Nephron progenitor cell (in vitro differentiated cells): ENCODE measurements at regions not wholly inside any gene's neighbourhood (a gene's known extent, or its start where the extent isn't known, plus 50 kb on each side); places are given as distances from the start of the nearest gene placed in this dataset.

ENCODE experiments used
- DNase-seq: peaks from one replicate; pipeline ENCODE4 v3.0.0; 2021
- H3K27ac Mint-ChIP-seq: 2 replicates; pipeline ENCODE4 v1.8.0; 2021; ENCODE audit warnings: mild to moderate bottlenecking, moderate library complexity, mixed read lengths
- H3K27me3 Mint-ChIP-seq: 2 replicates; pipeline ENCODE4 v1.8.0; 2021; ENCODE audit warnings: mild to moderate bottlenecking, low read depth, mixed read lengths; ENCODE audit not compliant: poor library complexity
- H3K36me3 Mint-ChIP-seq: 2 replicates; pipeline ENCODE4 v1.8.0; 2021; ENCODE audit warnings: low read depth, mixed read lengths
- H3K4me1 Mint-ChIP-seq: 2 replicates; pipeline ENCODE4 v1.8.0; 2021; ENCODE audit warnings: mixed read lengths
- H3K4me3 Mint-ChIP-seq: 2 replicates; pipeline ENCODE4 v1.8.0; 2021; ENCODE audit warnings: mild to moderate bottlenecking, moderate library complexity, mixed read lengths
- H3K9me3 Mint-ChIP-seq: 2 replicates; pipeline ENCODE4 v1.8.0; 2021; ENCODE audit warnings: mild to moderate bottlenecking, moderate library complexity, mixed read lengths
- CTCF ChIP-seq: fragments of 200-600 bp; sonication (generic); IDR thresholded peaks from 2 replicates; pipeline ENCODE4 v1.5.0; 2021; ENCODE audit warnings: antibody characterized with exemption

- Mint-ChIP-seq H3K36me3 (no peaks in the 10 kb centered on the region), H3K27ac (no peak overlapping the region), H3K4me1 (no peaks in the 10 kb centered on the region), H3K4me3 (no peak overlapping the region), H3K9me3 (no peaks in the 10 kb centered on the region), H3K27me3 (no peaks in the 10 kb centered on the region)
- no peak for DNase-seq
- TF ChIP-seq CTCF: no peak
These were observed 59.4 kb upstream of the ABCB5 start for GRCh38 chr7:20556091-20556490.

GRCh38 chr7:20557116-20557515, 58.4 kb upstream of the ABCB5 start:
- Mint-ChIP-seq H3K36me3 (no peaks in the 10 kb centered on the region), H3K9me3 (peaks cover 3% of the 10 kb centered on the region), H3K4me1 (peaks cover 4% of the 10 kb centered on the region), H3K4me3 (no peak overlapping the region), H3K27ac (no peak overlapping the region), H3K27me3 (no peaks in the 10 kb centered on the region)
- DNase-seq: no peak
- TF ChIP-seq CTCF: no peak

GRCh38 chr7:20558963-20559716, 56.3 kb upstream of the ABCB5 start:
- H3K4me1 Mint-ChIP-seq: peaks cover 9% of the 10 kb centered on the region

GRCh38 chr7:20559883-20560282, 55.6 kb upstream of the ABCB5 start:
- H3K4me3 Mint-ChIP-seq: no peak overlapping the region
- DNase-seq: no peak
- no peaks in the 10 kb centered on the region for H3K36me3 Mint-ChIP-seq
- H3K27me3 Mint-ChIP-seq: no peaks in the 10 kb centered on the region
- H3K9me3 Mint-ChIP-seq: peaks cover 3% of the 10 kb centered on the region
- H3K27ac Mint-ChIP-seq: no peak overlapping the region
- TF ChIP-seq CTCF: no peak
- peaks cover 9% of the 10 kb centered on the region for H3K4me1 Mint-ChIP-seq

More at GRCh38 chr7:20558963-20559716, 56.3 kb upstream of the ABCB5 start:
- H3K27me3 Mint-ChIP-seq: no peaks in the 10 kb centered on the region
- no peak for DNase-seq
- no peak overlapping the region for H3K4me3 Mint-ChIP-seq
- H3K9me3 Mint-ChIP-seq: peaks cover 3% of the 10 kb centered on the region
- no peaks in the 10 kb centered on the region for H3K36me3 Mint-ChIP-seq
- TF ChIP-seq CTCF: no peak
- H3K27ac Mint-ChIP-seq: no peak overlapping the region

GRCh38 chr7:20560325-20561180, 54.9 kb upstream of the ABCB5 start:
- DNase-seq: no peak
- H3K4me3 Mint-ChIP-seq: no peak overlapping the region
- H3K9me3 Mint-ChIP-seq: peaks cover 3% of the 10 kb centered on the region
- peaks cover 9% of the 10 kb centered on the region for H3K4me1 Mint-ChIP-seq
- no peak for TF ChIP-seq CTCF
- no peaks in the 10 kb centered on the region for H3K27me3 Mint-ChIP-seq
- no peaks in the 10 kb centered on the region for H3K36me3 Mint-ChIP-seq
- no peak overlapping the region for H3K27ac Mint-ChIP-seq
